Type B pancreatic cell (in vitro differentiated cells): ENCODE measurements at regions not wholly inside any gene's neighbourhood (a gene's known extent, or its start where the extent isn't known, plus 50 kb on each side); places are given as distances from the start of the nearest gene placed in this dataset.

Experiments
- DNase-seq: peaks from one replicate; pipeline ENCODE4 v3.0.0; 2021; ENCODE audit warnings: mixed read lengths; ENCODE audit not compliant: unreplicated experiment; ENCODE audit errors: extremely low spot score
- H3K27ac Mint-ChIP-seq: 2 replicates; pipeline ENCODE4 v1.8.0; 2021; ENCODE audit warnings: mild to moderate bottlenecking, mixed read lengths
- H3K27me3 Mint-ChIP-seq: 2 replicates; pipeline ENCODE4 v1.8.0; 2021; ENCODE audit warnings: mixed read lengths
- H3K36me3 Mint-ChIP-seq: 2 replicates; pipeline ENCODE4 v1.8.0; 2021; ENCODE audit warnings: mixed read lengths
- H3K4me1 Mint-ChIP-seq: one replicate; pipeline ENCODE4 v1.8.0; 2021; ENCODE audit warnings: mixed read lengths; ENCODE audit not compliant: unreplicated experiment
- H3K4me3 Mint-ChIP-seq: 2 replicates; pipeline ENCODE4 v1.8.0; 2021; ENCODE audit warnings: mild to moderate bottlenecking, mixed read lengths
- H3K9me3 Mint-ChIP-seq: 2 replicates; pipeline ENCODE4 v1.8.0; 2021; ENCODE audit warnings: mixed read lengths
- TF ChIP-seq, protein P1 (sequence below): fragments of 200-600 bp; sonication (generic); conservative IDR thresholded peaks from 2 replicates; pipeline ENCODE4 v1.5.0; 2021; ENCODE audit warnings: antibody characterized with exemption, mild to moderate bottlenecking

- Mint-ChIP-seq H3K27ac (no peak overlapping the region), H3K4me1 (peaks cover 4% of the 10 kb centered on the region), H3K4me3 (no peak overlapping the region), H3K36me3 (no peaks in the 10 kb centered on the region), H3K9me3 (no peaks in the 10 kb centered on the region), H3K27me3 (peaks cover 2% of the 10 kb centered on the region)
- no peak for DNase-seq
- TF ChIP-seq, protein P1, sequence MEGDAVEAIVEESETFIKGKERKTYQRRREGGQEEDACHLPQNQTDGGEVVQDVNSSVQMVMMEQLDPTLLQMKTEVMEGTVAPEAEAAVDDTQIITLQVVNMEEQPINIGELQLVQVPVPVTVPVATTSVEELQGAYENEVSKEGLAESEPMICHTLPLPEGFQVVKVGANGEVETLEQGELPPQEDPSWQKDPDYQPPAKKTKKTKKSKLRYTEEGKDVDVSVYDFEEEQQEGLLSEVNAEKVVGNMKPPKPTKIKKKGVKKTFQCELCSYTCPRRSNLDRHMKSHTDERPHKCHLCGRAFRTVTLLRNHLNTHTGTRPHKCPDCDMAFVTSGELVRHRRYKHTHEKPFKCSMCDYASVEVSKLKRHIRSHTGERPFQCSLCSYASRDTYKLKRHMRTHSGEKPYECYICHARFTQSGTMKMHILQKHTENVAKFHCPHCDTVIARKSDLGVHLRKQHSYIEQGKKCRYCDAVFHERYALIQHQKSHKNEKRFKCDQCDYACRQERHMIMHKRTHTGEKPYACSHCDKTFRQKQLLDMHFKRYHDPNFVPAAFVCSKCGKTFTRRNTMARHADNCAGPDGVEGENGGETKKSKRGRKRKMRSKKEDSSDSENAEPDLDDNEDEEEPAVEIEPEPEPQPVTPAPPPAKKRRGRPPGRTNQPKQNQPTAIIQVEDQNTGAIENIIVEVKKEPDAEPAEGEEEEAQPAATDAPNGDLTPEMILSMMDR = no peak
These were observed 64.8 kb upstream of the PLPP4 start for GRCh38 chr10:120392245-120392644.

DNA sequence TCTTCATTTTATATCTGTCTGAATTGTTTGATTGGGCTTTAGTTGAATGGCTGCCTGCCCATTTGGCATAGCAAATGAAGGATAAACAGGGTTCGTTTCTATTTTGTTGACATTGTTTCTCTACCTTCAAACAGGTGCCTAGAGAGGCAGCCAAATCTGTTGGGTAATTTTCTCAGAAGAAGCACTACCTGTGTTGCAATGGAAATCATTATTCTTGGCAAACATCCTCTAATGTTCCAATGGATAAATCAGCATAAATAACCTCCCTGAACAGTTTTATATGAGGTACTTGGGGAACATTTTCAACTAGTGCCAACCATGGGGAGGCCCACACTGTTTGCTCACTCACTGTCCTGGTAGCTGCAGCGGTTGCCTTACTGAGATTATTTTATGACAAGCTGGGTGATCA lies 64.4 kb upstream of the PLPP4 start:
- no peak for DNase-seq
- Mint-ChIP-seq H3K27ac (no peak overlapping the region), H3K9me3 (no peaks in the 10 kb centered on the region), H3K4me3 (no peak overlapping the region), H3K4me1 (peaks cover 4% of the 10 kb centered on the region), H3K27me3 (peaks cover 2% of the 10 kb centered on the region), H3K36me3 (no peaks in the 10 kb centered on the region)
- TF ChIP-seq, protein P1 = no peak

- Mint-ChIP-seq H3K4me3 (no peak overlapping the region), H3K27me3 (peaks cover 2% of the 10 kb centered on the region), H3K9me3 (no peaks in the 10 kb centered on the region), H3K27ac (no peak overlapping the region), H3K4me1 (peaks cover 4% of the 10 kb centered on the region), H3K36me3 (no peaks in the 10 kb centered on the region)
- TF ChIP-seq, protein P1 = no peak
- no peak for DNase-seq
These were observed 62.6 kb upstream of the PLPP4 start for GRCh38 chr10:120394446-120394845.

DNA sequence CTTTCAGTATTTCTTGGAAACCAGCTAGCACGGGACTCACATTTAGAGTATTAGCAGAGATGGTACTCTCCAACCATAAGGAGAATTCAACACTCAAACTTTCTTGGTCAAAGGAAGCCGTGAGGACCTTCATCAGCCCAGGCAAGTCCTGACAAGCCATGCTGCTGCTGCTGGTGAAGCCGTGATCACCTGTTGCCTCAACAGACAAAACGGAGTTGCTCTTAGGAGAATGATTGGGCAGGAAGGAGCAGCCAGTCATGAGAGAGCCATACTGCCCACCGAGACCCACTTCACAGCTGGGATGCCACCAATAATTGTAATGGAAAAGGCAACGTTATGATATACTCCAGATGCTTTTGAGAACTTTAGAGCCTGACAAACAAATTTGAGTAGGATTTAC lies 60.8 kb upstream of the PLPP4 start:
- H3K4me3 Mint-ChIP-seq = no peak overlapping the region
- H3K9me3 Mint-ChIP-seq = no peaks in the 10 kb centered on the region
- no peak for DNase-seq
- no peaks in the 10 kb centered on the region for H3K36me3 Mint-ChIP-seq
- peaks cover 8% of the 10 kb centered on the region for H3K27me3 Mint-ChIP-seq
- H3K27ac Mint-ChIP-seq = no peak overlapping the region
- TF ChIP-seq, protein P1 = no peak
- H3K4me1 Mint-ChIP-seq = peaks cover 4% of the 10 kb centered on the region

- Mint-ChIP-seq H3K27me3 (peaks cover 8% of the 10 kb centered on the region), H3K4me1 (no peaks in the 10 kb centered on the region), H3K9me3 (no peaks in the 10 kb centered on the region), H3K4me3 (no peak overlapping the region), H3K27ac (no peak overlapping the region), H3K36me3 (no peaks in the 10 kb centered on the region)
- TF ChIP-seq, protein P1 = no peak
- no peak for DNase-seq
These were observed 58.8 kb upstream of the PLPP4 start for GRCh38 chr10:120398180-120398579.

DNA sequence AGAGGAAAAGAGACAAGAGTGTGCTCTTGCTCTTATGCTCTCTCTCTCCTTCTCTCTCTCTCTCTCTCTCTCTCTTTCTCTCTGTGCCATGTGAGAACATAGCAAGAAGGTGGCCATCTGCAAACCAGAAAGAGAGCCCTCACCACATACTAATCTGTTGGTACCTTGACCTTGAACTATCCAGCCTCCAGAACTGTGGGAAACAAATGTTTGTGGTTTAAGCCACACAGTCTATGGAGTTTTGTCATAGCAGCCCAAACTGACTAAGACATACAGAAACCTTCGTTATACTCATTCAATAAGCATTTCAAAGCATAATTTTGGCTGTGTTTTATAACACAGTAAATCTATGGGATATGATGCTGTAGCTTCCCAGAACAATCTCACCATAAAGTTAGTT lies 56.4 kb upstream of the PLPP4 start:
- DNase-seq = no peak
- Mint-ChIP-seq H3K4me1 (no peaks in the 10 kb centered on the region), H3K36me3 (no peaks in the 10 kb centered on the region), H3K9me3 (no peaks in the 10 kb centered on the region), H3K4me3 (no peak overlapping the region), H3K27me3 (peaks cover 12% of the 10 kb centered on the region), H3K27ac (no peak overlapping the region)
- TF ChIP-seq, protein P1 = no peak
